ENCODE measurements at regions not wholly inside any gene's neighbourhood (a gene's known extent, or its start where the extent isn't known, plus 50 kb on each side); places are given as distances from the start of the nearest gene placed in this dataset.

DNA sequence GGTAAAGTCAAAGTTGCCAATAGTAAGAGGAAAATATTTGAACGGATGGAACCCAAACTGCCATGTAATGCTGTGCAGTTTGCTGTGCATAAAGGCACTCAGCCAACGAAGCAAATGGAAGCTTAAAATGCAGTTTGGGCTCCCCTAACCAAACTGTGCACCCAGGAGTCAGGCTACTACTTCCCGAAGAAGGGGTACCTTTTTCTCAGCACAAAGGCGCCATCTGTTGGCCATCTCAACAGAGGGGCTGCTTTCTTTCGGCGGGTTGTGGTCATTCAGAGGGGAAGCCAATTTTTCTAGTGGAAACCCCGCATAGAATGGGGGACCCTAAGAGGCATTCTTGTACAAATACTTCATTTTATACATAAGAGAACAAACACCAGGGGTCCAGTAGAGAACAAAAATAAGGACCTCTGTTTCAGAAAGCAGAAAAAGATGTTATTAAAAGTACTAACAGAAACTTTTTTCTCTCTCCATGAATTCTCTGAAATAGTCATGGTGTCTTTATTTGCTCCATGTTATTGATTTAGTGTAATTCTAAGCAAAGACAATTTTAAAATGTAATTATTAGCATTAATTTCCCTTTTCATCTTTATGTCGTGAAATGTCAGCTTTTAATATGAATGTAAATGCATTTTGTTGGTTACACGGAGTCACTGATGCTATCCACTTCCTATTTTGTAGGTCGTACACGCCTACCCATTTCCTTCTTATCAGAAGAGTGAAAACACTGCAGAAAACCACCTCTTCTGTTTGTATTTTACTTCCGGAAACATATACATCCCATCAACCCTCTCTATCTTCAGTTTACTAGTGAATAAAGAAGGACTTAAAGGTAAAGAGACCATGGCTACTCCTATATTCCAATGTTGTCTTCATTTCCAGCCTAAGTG lies 453.3 kb downstream of the KCNJ2 start:
- Histone ChIP-seq H2BK120ac (ENCODE audit: low read depth, low read length) (no peak overlapping the region), H3K36me3 (ENCODE audit: control insufficient read depth, insufficient read depth, low read length) (no peaks in the 10 kb centered on the region), H4K8ac (ENCODE audit: low read depth in 2 of 2, low read length in 2 of 2) (no peak overlapping the region), H3K9ac (ENCODE audit: low read depth, low read length) (no peak overlapping the region), H2AK9ac (replicated peaks; ENCODE audit: low read depth, low read length, poor library complexity) (no peak overlapping the region), H4K5ac (ENCODE audit: low read depth, low read length) (no peak overlapping the region), H2AFZ (replicated peaks; ENCODE audit: low read length, poor library complexity) (no peak overlapping the region), H2BK5ac (ENCODE audit: low read depth, low read length, poor library complexity, severe bottlenecking) (no peak overlapping the region), H3K23ac (ENCODE audit: low read depth, low read length) (no peak overlapping the region), H3K4ac (ENCODE audit: low read depth, low read length) (no peak overlapping the region), H2BK20ac (ENCODE audit: low read depth, low read length) (no peak overlapping the region), H3K4me3 (ENCODE audit: insufficient read depth, low read depth, low read length) (no peak overlapping the region), H3K56ac (ENCODE audit: extremely low read depth, insufficient read depth, low read length) (no peak overlapping the region), H4K91ac (ENCODE audit: insufficient read depth, low read depth, low read length) (no peak overlapping the region), H3K4me2 (ENCODE audit: low read depth, low read length) (no peak overlapping the region), H3K27me3 (ENCODE audit: control insufficient read depth, insufficient read depth, low read length) (no peaks in the 10 kb centered on the region; the same call in none of the 2 replicates), H3K4me1 (ENCODE audit: control insufficient read depth, insufficient read depth, low read length) (no peaks in the 10 kb centered on the region), H3K79me1 (ENCODE audit: low read depth in 1 of 2, low read length in 2 of 2) (no peaks in the 10 kb centered on the region), H4K20me1 (ENCODE audit: insufficient read depth, low read length) (no peaks in the 10 kb centered on the region), H3K9me1 (ENCODE audit: insufficient read depth, low read length) (no peaks in the 10 kb centered on the region), H2AK5ac (ENCODE audit: low read depth, low read length) (no peak overlapping the region), H2BK15ac (ENCODE audit: low read depth, low read length) (no peak overlapping the region), H3K9me3 (ENCODE audit: control insufficient read depth, insufficient read depth, low read length) (no peaks in the 10 kb centered on the region), H3K14ac (replicated peaks; ENCODE audit: low read depth, low read length) (no peak overlapping the region), H3K18ac (ENCODE audit: low read depth, low read length) (no peak overlapping the region), H3K27ac (ENCODE audit: insufficient read depth, low read length) (no peak overlapping the region)
- WGBS, 2 experiments (ENCODE audit: extremely low coverage in 2 of 2, insufficient read length in 1 of 2) = 30% methylated on average over 2 of the region's 12 CpGs; no CpG with 5 or more reads in 1 of the 2 experiments
- dilution Hi-C loops (cut with HindIII; ENCODE audit: low sequenced_read_pairs, unreplicated experiment) (no loop called here), in situ Hi-C loops (cut with MboI; ENCODE audit: low sequenced_read_pairs) (no loop called here), intact Hi-C loops (cut with micrococcal nuclease) (loop anchor here (1.0 to 10.0 kb wide), 5 partner anchors 454 to 1288 kb away; partner anchors contain the start of gene KCNJ2)
- peak; percentile 37; the same call in 1 of the 2 replicates for TF ChIP-seq SMC3 (IDR thresholded peaks at IDR 0.05; ENCODE audit: low read depth, low read length)
- no peak for TF ChIP-seq RCOR1 (IDR thresholded peaks at IDR 0.05; ENCODE audit: insufficient replicate concordance, low read length)
- TF ChIP-seq, protein P1, sequence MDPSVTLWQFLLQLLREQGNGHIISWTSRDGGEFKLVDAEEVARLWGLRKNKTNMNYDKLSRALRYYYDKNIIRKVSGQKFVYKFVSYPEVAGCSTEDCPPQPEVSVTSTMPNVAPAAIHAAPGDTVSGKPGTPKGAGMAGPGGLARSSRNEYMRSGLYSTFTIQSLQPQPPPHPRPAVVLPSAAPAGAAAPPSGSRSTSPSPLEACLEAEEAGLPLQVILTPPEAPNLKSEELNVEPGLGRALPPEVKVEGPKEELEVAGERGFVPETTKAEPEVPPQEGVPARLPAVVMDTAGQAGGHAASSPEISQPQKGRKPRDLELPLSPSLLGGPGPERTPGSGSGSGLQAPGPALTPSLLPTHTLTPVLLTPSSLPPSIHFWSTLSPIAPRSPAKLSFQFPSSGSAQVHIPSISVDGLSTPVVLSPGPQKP (IDR thresholded peaks at IDR 0.05; ENCODE audit: borderline replicate concordance, low read depth, low read length) = no peak
- TF ChIP-seq, protein P2, sequence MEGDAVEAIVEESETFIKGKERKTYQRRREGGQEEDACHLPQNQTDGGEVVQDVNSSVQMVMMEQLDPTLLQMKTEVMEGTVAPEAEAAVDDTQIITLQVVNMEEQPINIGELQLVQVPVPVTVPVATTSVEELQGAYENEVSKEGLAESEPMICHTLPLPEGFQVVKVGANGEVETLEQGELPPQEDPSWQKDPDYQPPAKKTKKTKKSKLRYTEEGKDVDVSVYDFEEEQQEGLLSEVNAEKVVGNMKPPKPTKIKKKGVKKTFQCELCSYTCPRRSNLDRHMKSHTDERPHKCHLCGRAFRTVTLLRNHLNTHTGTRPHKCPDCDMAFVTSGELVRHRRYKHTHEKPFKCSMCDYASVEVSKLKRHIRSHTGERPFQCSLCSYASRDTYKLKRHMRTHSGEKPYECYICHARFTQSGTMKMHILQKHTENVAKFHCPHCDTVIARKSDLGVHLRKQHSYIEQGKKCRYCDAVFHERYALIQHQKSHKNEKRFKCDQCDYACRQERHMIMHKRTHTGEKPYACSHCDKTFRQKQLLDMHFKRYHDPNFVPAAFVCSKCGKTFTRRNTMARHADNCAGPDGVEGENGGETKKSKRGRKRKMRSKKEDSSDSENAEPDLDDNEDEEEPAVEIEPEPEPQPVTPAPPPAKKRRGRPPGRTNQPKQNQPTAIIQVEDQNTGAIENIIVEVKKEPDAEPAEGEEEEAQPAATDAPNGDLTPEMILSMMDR (conservative IDR thresholded peaks at IDR 0.05; ENCODE audit: low read depth, low read length) = peak; percentile 36
- TF ChIP-seq NFE2L2 (IDR thresholded peaks at IDR 0.05; ENCODE audit: low read depth, low read length) = no peak
- no peak for TF ChIP-seq MAZ (IDR thresholded peaks at IDR 0.05; ENCODE audit: borderline replicate concordance, low read depth, low read length)
- no peak for TF ChIP-seq CHD1 (IDR thresholded peaks at IDR 0.05; ENCODE audit: low read depth, low read length)
- TF ChIP-seq POLR2A (IDR thresholded peaks at IDR 0.05; ENCODE audit: low read depth, low read length) = no peak
- TF ChIP-seq MXI1 (IDR thresholded peaks at IDR 0.05; ENCODE audit: borderline replicate concordance, low read depth, low read length) = no peak
- TF ChIP-seq RFX5 (IDR thresholded peaks at IDR 0.05; ENCODE audit: low read depth, low read length) = no peak
- peak; percentile 42; the same call in 1 of the 2 replicates for TF ChIP-seq RAD21 (IDR thresholded peaks at IDR 0.05; ENCODE audit: low read length)
- no peak for TF ChIP-seq BHLHE40 (IDR thresholded peaks at IDR 0.05; ENCODE audit: low read depth, low read length)
- peak; percentile 18 for DNase-seq
- no TSS peak for BruUV-seq (replicated peaks)
- peak; percentile 63 for ATAC-seq (ENCODE audit: low read depth)
- ChIA-PET POLR2A (ENCODE audit: unreplicated experiment) (no interaction called here), CTCF (interaction anchor here (0.6 kb wide), 2 partner anchors 33 to 1080 kb away, joined by 3 to 4 read pairs; no protein-coding TSS in a partner anchor)

Measured in IMR-90 (cell line).